DOHH2 (cell line): ENCODE measurements at regions not wholly inside any gene's neighbourhood (a gene's known extent, or its start where the extent isn't known, plus 50 kb on each side); places are given as distances from the start of the nearest gene placed in this dataset.

Experiments used
- H3F3A ChIP-seq: fragments of 200-600 bp; sonication (generic), shearing (Covaris generic); 2 replicates; pipeline ENCODE4 v1.6.0; 2016; ENCODE audit warnings: antibody characterized with exemption, mild to moderate bottlenecking; ENCODE audit not compliant: control insufficient read depth, insufficient read depth
- H3K27ac ChIP-seq: fragments of 200-600 bp; sonication (generic); 2 replicates; pipeline ENCODE4 v1.5.1; 2014; ENCODE audit warnings: low read depth, mild to moderate bottlenecking, low read length, moderate library complexity
- H3K27me3 ChIP-seq: fragments of 200-600 bp; sonication (generic); 2 replicates; pipeline ENCODE4 v1.6.1; 2014; ENCODE audit warnings: mild to moderate bottlenecking, low read length, mixed read lengths; ENCODE audit not compliant: control insufficient read depth
- H3K36me3 ChIP-seq: fragments of 200-600 bp; sonication (generic); 2 replicates; pipeline ENCODE4 v1.6.1; 2014; ENCODE audit warnings: mild to moderate bottlenecking, low read length, moderate library complexity, mixed read lengths; ENCODE audit not compliant: control insufficient read depth
- H3K4me1 ChIP-seq: fragments of 200-600 bp; sonication (generic); 2 replicates; pipeline ENCODE4 v1.6.1; 2014; ENCODE audit warnings: mild to moderate bottlenecking, low read length, mixed read lengths; ENCODE audit not compliant: control insufficient read depth
- H3K4me2 ChIP-seq: fragments of 200-600 bp; sonication (generic); 2 replicates; pipeline ENCODE4 v1.6.0; 2014; ENCODE audit warnings: mild to moderate bottlenecking, low read length, moderate library complexity
- H3K4me3 ChIP-seq: fragments of 200-600 bp; sonication (generic); 2 replicates; pipeline ENCODE4 v1.5.1; 2014; ENCODE audit warnings: mild to moderate bottlenecking, low read length, mixed read lengths
- H3K79me2 ChIP-seq: fragments of 200-600 bp; sonication (generic); 2 replicates; pipeline ENCODE4 v1.6.1; 2014; ENCODE audit warnings: mild to moderate bottlenecking, low read length, mixed read lengths; ENCODE audit not compliant: control insufficient read depth
- H3K9me2 ChIP-seq: fragments of 200-600 bp; sonication (generic); replicated peaks from 2 replicates; pipeline ENCODE4 v1.6.1; 2014; ENCODE audit warnings: mild to moderate bottlenecking, low read length, mixed read lengths; ENCODE audit not compliant: control insufficient read depth
- H3K9me3 ChIP-seq: fragments of 200-600 bp; sonication (generic); 2 replicates; pipeline ENCODE4 v1.6.1; 2014; ENCODE audit warnings: antibody characterized with exemption, low read length, mixed read lengths; ENCODE audit not compliant: control insufficient read depth, insufficient read depth
- H4K20me1 ChIP-seq: fragments of 200-600 bp; sonication (generic); 2 replicates; pipeline ENCODE4 v1.6.0; 2014; ENCODE audit warnings: low read depth, mild to moderate bottlenecking, antibody characterized with exemption, low read length, moderate library complexity; ENCODE audit not compliant: control insufficient read depth, insufficient read depth
- CTCF ChIP-seq: fragments of 200-600 bp; sonication (generic); IDR thresholded peaks from one replicate; pipeline ENCODE4 v1.5.1; 2014; ENCODE audit warnings: antibody characterized with exemption, mild to moderate bottlenecking, low read depth, low read length; ENCODE audit not compliant: poor library complexity, severe bottlenecking
- EZH2phosphoT487 ChIP-seq: fragments of 200-600 bp; sonication (generic); IDR thresholded peaks from 2 replicates; pipeline ENCODE4 v1.6.1; 2017; ENCODE audit warnings: borderline replicate concordance, mild to moderate bottlenecking, antibody characterized with exemption, low read length, moderate library complexity, mixed read lengths

GRCh38 chr6:100257793-100258395 lies 206.8 kb downstream of the SIM1 start:
- Histone ChIP-seq H3K9me2 (no peaks in the 10 kb centered on the region), H3K9me3 (no peaks in the 10 kb centered on the region), H4K20me1 (no peaks in the 10 kb centered on the region), H3K27ac (no peak overlapping the region), H3F3A (no peaks in the 10 kb centered on the region), H3K79me2 (no peaks in the 10 kb centered on the region), H3K4me3 (no peak overlapping the region), H3K4me1 (no peaks in the 10 kb centered on the region), H3K36me3 (no peaks in the 10 kb centered on the region), H3K4me2 (no peak overlapping the region), H3K27me3 (no peaks in the 10 kb centered on the region)
- TF ChIP-seq EZH2phosphoT487, result no peak
- TF ChIP-seq CTCF, result peak; percentile 20

- H4K20me1 ChIP-seq, result no peaks in the 10 kb centered on the region
- no peak for TF ChIP-seq EZH2phosphoT487
- no peak for TF ChIP-seq CTCF
- no peak overlapping the region for H3K4me2 ChIP-seq
- no peak overlapping the region for H3K4me3 ChIP-seq
- no peaks in the 10 kb centered on the region for H3K27me3 ChIP-seq
- no peaks in the 10 kb centered on the region for H3K4me1 ChIP-seq
- no peaks in the 10 kb centered on the region for H3K9me2 ChIP-seq
- no peak overlapping the region for H3K27ac ChIP-seq
- no peaks in the 10 kb centered on the region for H3K9me3 ChIP-seq
- no peaks in the 10 kb centered on the region for H3K36me3 ChIP-seq
- no peaks in the 10 kb centered on the region for H3F3A ChIP-seq
- no peaks in the 10 kb centered on the region for H3K79me2 ChIP-seq
These were observed 209.0 kb downstream of the SIM1 start for GRCh38 chr6:100255701-100256100.

GRCh38 chr6:100247123-100247522 lies 217.6 kb downstream of the SIM1 start:
- Histone ChIP-seq H3K79me2 (no peaks in the 10 kb centered on the region), H4K20me1 (no peaks in the 10 kb centered on the region), H3K9me2 (no peaks in the 10 kb centered on the region), H3K27ac (no peak overlapping the region), H3K4me3 (no peak overlapping the region), H3K36me3 (no peaks in the 10 kb centered on the region), H3K4me1 (no peaks in the 10 kb centered on the region), H3K27me3 (no peaks in the 10 kb centered on the region), H3K4me2 (no peak overlapping the region), H3K9me3 (no peaks in the 10 kb centered on the region), H3F3A (no peaks in the 10 kb centered on the region)
- TF ChIP-seq CTCF (no peak), EZH2phosphoT487 (no peak)

- TF ChIP-seq EZH2phosphoT487, result no peak
- TF ChIP-seq CTCF, result no peak
These were observed 218.5 kb downstream of the SIM1 start for GRCh38 chr6:100246206-100246605.

More at GRCh38 chr6:100246206-100246605, 218.5 kb downstream of the SIM1 start:
- Histone ChIP-seq H3K4me2 (no peak overlapping the region), H3K27me3 (no peaks in the 10 kb centered on the region), H3K36me3 (no peaks in the 10 kb centered on the region), H3K27ac (no peak overlapping the region), H3K9me2 (no peaks in the 10 kb centered on the region), H4K20me1 (no peaks in the 10 kb centered on the region), H3K9me3 (no peaks in the 10 kb centered on the region), H3K4me3 (no peak overlapping the region), H3K4me1 (no peaks in the 10 kb centered on the region), H3K79me2 (no peaks in the 10 kb centered on the region), H3F3A (no peaks in the 10 kb centered on the region)
